ENCODE measurements at regions not wholly inside any gene's neighbourhood (a gene's known extent, or its start where the extent isn't known, plus 50 kb on each side); places are given as distances from the start of the nearest gene placed in this dataset.

GRCh38 chr10:42998481-42999384, 78.1 kb upstream of the RET start:
- TF ChIP-seq SP3 (tag by site-specific recombination; IDR thresholded peaks at IDR 0.05) (no peak), CTCF (tag by site-specific recombination; IDR thresholded peaks at IDR 0.05) (no peak), ZNF146 (tag by site-specific recombination; IDR thresholded peaks at IDR 0.05) (no peak), ZNF24 (tag by site-specific recombination; IDR thresholded peaks at IDR 0.05) (no peak), ZNF223 (tag by site-specific recombination; IDR thresholded peaks at IDR 0.05) (no peak), MYNN (tag by site-specific recombination; IDR thresholded peaks at IDR 0.05; ENCODE audit: borderline replicate concordance) (no peak), ZNF670 (tag by site-specific recombination; IDR thresholded peaks at IDR 0.05; ENCODE audit: low read depth) (no peak), PRDM1 (tag by site-specific recombination; IDR thresholded peaks at IDR 0.05) (no peak)

Data from HEK293 (cell line).